ENCODE measurements at regions not wholly inside any gene's neighbourhood (a gene's known extent, or its start where the extent isn't known, plus 50 kb on each side); places are given as distances from the start of the nearest gene placed in this dataset.

GRCh38 chr2:150332383-150332782 lies 155.1 kb downstream of the RND3 start:
- TF ChIP-seq CTCF (conservative IDR thresholded peaks at IDR 0.05 in 1 of 2, IDR thresholded peaks at IDR 0.05 in 1 of 2; ENCODE audit: low read depth in 1 of 2, low read length in 2 of 2) (no peak), EZH2 (IDR thresholded peaks at IDR 0.05; ENCODE audit: low read length, missing control alignments) (no peak)

Measured in fibroblast of lung (primary cell).